ENCODE measurements at regions not wholly inside any gene's neighbourhood (a gene's known extent, or its start where the extent isn't known, plus 50 kb on each side); places are given as distances from the start of the nearest gene placed in this dataset.

- Histone ChIP-seq H3K27ac (no peak overlapping the region), H3K4me3 (no peak overlapping the region), H3K4me1 (replicated peaks in 1 of 2) (peaks cover 0 to 4% of the 10 kb centered on the region in 2 donors)
- in situ Hi-C loops (cut with MboI; ENCODE audit: low pct_unique_long_range_greater_than_20kb in 2 of 9, low sequenced_read_pairs in 9 of 9, unreplicated experiment in 9 of 9) = no loop called here
- no peak for ATAC-seq (replicated peaks in 6 of 8)
- WGBS, 10 experiments = 89 to 100% (median 100%) methylated on average over 1 of the region's 1 CpG; no CpG with 5 or more reads in 6 of the 10 experiments
Measured at GRCh38 chr14:71286126-71286525, 378.9 kb downstream of the PCNX1 start.

GRCh38 chr14:71287567-71287966 is 380.3 kb downstream of the PCNX1 start:
- H3K4me3 ChIP-seq = no peak overlapping the region
- no peak overlapping the region for H3K27ac ChIP-seq
- peaks cover 0 to 4% of the 10 kb centered on the region in 2 donors for H3K4me1 ChIP-seq (replicated peaks in 1 of 2)
- in situ Hi-C loops (cut with MboI; ENCODE audit: low pct_unique_long_range_greater_than_20kb in 2 of 9, low sequenced_read_pairs in 9 of 9, unreplicated experiment in 9 of 9) = no loop called here
- WGBS, 10 experiments = 77 to 100% (median 80%) methylated on average over 2 of the region's 2 CpGs; no CpG with 5 or more reads in 3 of the 10 experiments
- ATAC-seq (replicated peaks in 6 of 8) = no peak

GRCh38 chr14:71289536-71289935 is 382.3 kb downstream of the PCNX1 start:
- WGBS, 10 experiments = 80 to 100% (median 92%) methylated on average over 1 to 4 of the region's 4 CpGs; no CpG with 5 or more reads in 1 of the 10 experiments
- no peak overlapping the region for H3K27ac ChIP-seq
- ATAC-seq (replicated peaks in 6 of 8) = no peak
- no peak overlapping the region for H3K4me3 ChIP-seq
- H3K4me1 ChIP-seq (replicated peaks in 1 of 2) = peaks cover 0 to 4% of the 10 kb centered on the region in 2 donors
- in situ Hi-C loops (cut with MboI; ENCODE audit: low pct_unique_long_range_greater_than_20kb in 2 of 9, low sequenced_read_pairs in 9 of 9, unreplicated experiment in 9 of 9) = no loop called here

GRCh38 chr14:71290301-71290700 is 383.0 kb downstream of the PCNX1 start:
- WGBS, 10 experiments = 33 to 83% (median 68%) methylated on average over 1 to 6 of the region's 6 CpGs
- H3K4me3 ChIP-seq = no peak overlapping the region
- in situ Hi-C loops (cut with MboI; ENCODE audit: low pct_unique_long_range_greater_than_20kb in 2 of 9, low sequenced_read_pairs in 9 of 9, unreplicated experiment in 9 of 9) = no loop called here
- peaks cover 0 to 4% of the 10 kb centered on the region in 2 donors for H3K4me1 ChIP-seq (replicated peaks in 1 of 2)
- H3K27ac ChIP-seq = no peak overlapping the region
- peak in 5 of 8 experiments; percentile 31 to 66 (median 51) for ATAC-seq (replicated peaks in 6 of 8)

GRCh38 chr14:71290960-71291466 is 383.8 kb downstream of the PCNX1 start:
- H3K27ac ChIP-seq = no peak overlapping the region
- in situ Hi-C loops (cut with MboI; ENCODE audit: low pct_unique_long_range_greater_than_20kb in 2 of 9, low sequenced_read_pairs in 9 of 9, unreplicated experiment in 9 of 9) = no loop called here
- H3K4me1 ChIP-seq (replicated peaks in 1 of 2) = peaks cover 0 to 4% of the 10 kb centered on the region in 2 donors
- no peak overlapping the region for H3K4me3 ChIP-seq
- WGBS, 10 experiments = 10 to 67% (median 53%) methylated on average over 1 to 4 of the region's 4 CpGs; no CpG with 5 or more reads in 2 of the 10 experiments
- peak in 7 of 8 experiments; percentile 33 to 97 (median 67) for ATAC-seq (replicated peaks in 6 of 8)

DNA sequence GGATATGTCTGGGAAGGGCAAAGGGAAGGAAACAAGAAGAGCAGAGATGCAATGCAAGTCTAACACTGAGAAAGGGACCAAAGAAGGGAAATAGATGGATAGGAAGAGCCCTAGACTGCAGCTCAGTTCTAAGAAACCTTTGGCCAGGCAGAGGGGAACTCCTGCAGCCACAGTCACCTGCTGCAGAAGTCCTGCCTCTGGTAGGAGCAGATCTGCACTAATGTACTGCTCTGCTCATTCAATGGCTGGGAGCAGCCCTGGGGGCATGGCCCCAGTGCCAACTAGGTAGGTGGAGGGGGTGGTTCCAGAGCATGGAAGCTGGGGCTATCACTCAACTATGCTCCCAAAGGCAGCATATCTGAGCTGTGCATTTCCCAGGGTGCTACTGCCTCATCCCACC is 388.9 kb downstream of the PCNX1 start:
- no peak for ATAC-seq (replicated peaks in 6 of 8)
- no peaks in the 10 kb centered on the region for H3K4me1 ChIP-seq (replicated peaks in 1 of 2)
- in situ Hi-C loops (cut with MboI; ENCODE audit: low pct_unique_long_range_greater_than_20kb in 2 of 9, low sequenced_read_pairs in 9 of 9, unreplicated experiment in 9 of 9) = no loop called here
- no peak overlapping the region for H3K4me3 ChIP-seq
- no peak overlapping the region for H3K27ac ChIP-seq

- H3K4me1 ChIP-seq (replicated peaks in 1 of 2) = peaks cover 6 to 8% of the 10 kb centered on the region in 2 donors
- in situ Hi-C loops (cut with MboI; ENCODE audit: low pct_unique_long_range_greater_than_20kb in 2 of 9, low sequenced_read_pairs in 9 of 9, unreplicated experiment in 9 of 9) = loop anchor here in 2 of 9 experiments (25.0 kb wide), 2 partner anchors 138 to 163 kb away; no protein-coding TSS in a partner anchor
- no peak overlapping the region for H3K27ac ChIP-seq
- 34 to 100% (median 93%) methylated on average over 2 to 5 of the region's 5 CpGs for WGBS, 10 experiments
- ATAC-seq (replicated peaks in 6 of 8) = peak in 1 of 8 experiments; percentile 67
- H3K4me3 ChIP-seq = no peak overlapping the region
Measured at GRCh38 chr14:71300566-71301330, 393.5 kb downstream of the PCNX1 start.

DNA sequence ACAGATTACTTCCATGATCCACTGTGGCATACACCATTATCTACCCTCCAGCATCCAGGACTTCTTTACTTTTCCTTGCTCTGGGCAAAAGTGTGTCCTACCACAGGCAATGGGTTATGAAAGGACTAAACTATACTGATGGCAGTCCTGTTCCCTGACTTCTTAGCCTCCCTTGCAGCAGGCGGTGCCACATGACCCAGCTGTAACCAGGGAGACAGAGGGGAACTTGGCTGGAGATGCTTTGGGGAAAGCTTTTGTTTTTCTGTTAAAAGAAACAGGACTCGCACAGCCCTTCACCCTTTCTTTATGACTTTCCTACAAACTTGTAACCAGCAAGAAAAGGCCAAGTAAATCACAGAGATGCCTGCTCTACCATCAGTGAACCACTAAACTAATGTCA is 394.4 kb downstream of the PCNX1 start:
- no peak overlapping the region for H3K27ac ChIP-seq
- in situ Hi-C loops (cut with MboI; ENCODE audit: low pct_unique_long_range_greater_than_20kb in 2 of 9, low sequenced_read_pairs in 9 of 9, unreplicated experiment in 9 of 9) = loop anchor here in 2 of 9 experiments (25.0 kb wide), 2 partner anchors 139 to 164 kb away; no protein-coding TSS in a partner anchor
- ATAC-seq (replicated peaks in 6 of 8) = peak in 5 of 8 experiments; percentile 72 to 97 (median 85)
- no peak overlapping the region for H3K4me3 ChIP-seq
- WGBS, 10 experiments = 0 to 100% (median 37%) methylated on average over 1 to 2 of the region's 2 CpGs; no CpG with 5 or more reads in 2 of the 10 experiments
- peaks cover 6 to 8% of the 10 kb centered on the region in 2 donors for H3K4me1 ChIP-seq (replicated peaks in 1 of 2)

DNA sequence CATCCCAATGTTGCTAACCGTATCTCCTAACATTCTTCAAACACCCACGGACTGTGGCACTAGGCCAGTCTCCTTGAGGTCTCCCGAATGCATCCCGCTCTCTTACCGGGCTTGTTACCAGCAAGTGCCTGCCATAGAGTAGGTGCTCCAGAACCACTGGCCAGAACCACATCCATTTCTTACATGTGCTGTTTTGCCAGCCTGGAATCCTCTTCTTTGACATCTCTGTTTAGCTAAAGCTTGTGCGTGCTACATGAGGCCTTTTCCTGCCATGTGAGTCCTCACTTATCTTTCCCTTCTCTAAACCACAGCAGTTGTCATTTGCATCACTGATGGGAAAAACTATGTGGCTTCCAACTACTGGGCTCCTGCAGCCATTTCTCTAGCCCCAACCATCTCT is 397.4 kb downstream of the PCNX1 start:
- Histone ChIP-seq H3K4me3 (no peak overlapping the region), H3K27ac (no peak overlapping the region), H3K4me1 (replicated peaks in 1 of 2) (peaks cover 6 to 8% of the 10 kb centered on the region in 2 donors)
- 33 to 100% (median 84%) methylated on average over 1 to 6 of the region's 6 CpGs; no CpG with 5 or more reads in 2 of the 10 experiments for WGBS, 10 experiments
- in situ Hi-C loops (cut with MboI; ENCODE audit: low pct_unique_long_range_greater_than_20kb in 2 of 9, low sequenced_read_pairs in 9 of 9, unreplicated experiment in 9 of 9) = loop anchor here in 2 of 9 experiments (25.0 kb wide), 2 partner anchors 142 to 167 kb away; no protein-coding TSS in a partner anchor
- no peak for ATAC-seq (replicated peaks in 6 of 8)

DNA sequence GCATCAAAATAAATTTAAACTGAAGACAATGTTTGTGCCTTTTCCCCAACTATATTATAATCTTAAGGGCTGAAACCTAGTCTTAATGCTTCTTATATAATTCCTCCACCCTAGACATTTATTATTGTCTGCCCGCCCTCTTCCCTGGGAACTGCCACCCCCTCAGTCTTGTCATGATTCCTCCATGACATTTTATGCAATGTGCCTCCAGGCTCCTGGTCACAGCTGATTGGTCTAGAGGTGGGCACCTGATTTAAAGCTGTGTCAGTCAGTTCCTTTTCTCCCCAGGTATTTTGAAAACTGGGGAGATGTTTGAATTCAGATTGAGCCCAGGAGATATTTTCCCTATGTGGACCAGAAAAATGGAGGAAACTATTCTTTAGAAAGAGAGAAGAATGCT is 401.4 kb downstream of the PCNX1 start:
- H3K27ac ChIP-seq = no peak overlapping the region
- H3K4me3 ChIP-seq = no peak overlapping the region
- in situ Hi-C loops (cut with MboI; ENCODE audit: low pct_unique_long_range_greater_than_20kb in 2 of 9, low sequenced_read_pairs in 9 of 9, unreplicated experiment in 9 of 9) = loop anchor here in 2 of 9 experiments (25.0 kb wide), 2 partner anchors 146 to 171 kb away; no protein-coding TSS in a partner anchor
- H3K4me1 ChIP-seq (replicated peaks in 1 of 2) = no peaks in the 10 kb centered on the region
- no peak for ATAC-seq (replicated peaks in 6 of 8)
- WGBS, 10 experiments = 33 to 100% (median 88%) methylated on average over 1 of the region's 1 CpG; no CpG with 5 or more reads in 4 of the 10 experiments

DNA sequence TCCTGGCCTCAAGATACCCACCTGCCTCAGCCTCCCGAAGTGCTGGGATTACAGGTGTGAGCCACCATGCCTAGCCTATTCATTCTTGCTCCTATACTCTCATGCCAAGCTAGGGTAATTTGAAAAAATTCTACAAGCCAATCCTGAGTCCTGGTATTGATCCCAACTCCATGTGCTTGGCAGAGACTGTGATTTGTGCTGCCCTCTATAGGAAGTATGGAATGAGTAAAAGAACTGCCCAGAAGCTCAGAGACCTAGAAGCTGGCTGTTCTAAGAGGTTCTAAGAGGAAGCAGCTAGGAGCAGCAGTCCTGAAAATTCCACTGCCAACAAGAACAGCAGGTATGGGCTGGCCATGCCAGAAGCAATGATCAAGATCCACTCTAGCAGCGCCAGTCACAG is 402.5 kb downstream of the PCNX1 start:
- H3K27ac ChIP-seq = no peak overlapping the region
- no peak overlapping the region for H3K4me3 ChIP-seq
- 73 to 100% (median 98%) methylated on average over 1 to 2 of the region's 2 CpGs; no CpG with 5 or more reads in 4 of the 10 experiments for WGBS, 10 experiments
- H3K4me1 ChIP-seq (replicated peaks in 1 of 2) = no peaks in the 10 kb centered on the region
- ATAC-seq (replicated peaks in 6 of 8) = peak in 1 of 8 experiments; percentile 19
- in situ Hi-C loops (cut with MboI; ENCODE audit: low pct_unique_long_range_greater_than_20kb in 2 of 9, low sequenced_read_pairs in 9 of 9, unreplicated experiment in 9 of 9) = loop anchor here in 2 of 9 experiments (25.0 kb wide), 2 partner anchors 147 to 172 kb away; no protein-coding TSS in a partner anchor

- Histone ChIP-seq H3K4me3 (no peak overlapping the region), H3K4me1 (replicated peaks in 1 of 2) (no peaks in the 10 kb centered on the region), H3K27ac (no peak overlapping the region)
- WGBS, 10 experiments = 42 to 100% (median 84%) methylated on average over 1 to 8 of the region's 10 CpGs; no CpG with 5 or more reads in 1 of the 10 experiments
- in situ Hi-C loops (cut with MboI; ENCODE audit: low pct_unique_long_range_greater_than_20kb in 2 of 9, low sequenced_read_pairs in 9 of 9, unreplicated experiment in 9 of 9) = loop anchor here in 2 of 9 experiments (25.0 kb wide), 2 partner anchors 149 to 174 kb away; no protein-coding TSS in a partner anchor
- no peak for ATAC-seq (replicated peaks in 6 of 8)
Measured at GRCh38 chr14:71311061-71311460, 403.8 kb downstream of the PCNX1 start.

DNA sequence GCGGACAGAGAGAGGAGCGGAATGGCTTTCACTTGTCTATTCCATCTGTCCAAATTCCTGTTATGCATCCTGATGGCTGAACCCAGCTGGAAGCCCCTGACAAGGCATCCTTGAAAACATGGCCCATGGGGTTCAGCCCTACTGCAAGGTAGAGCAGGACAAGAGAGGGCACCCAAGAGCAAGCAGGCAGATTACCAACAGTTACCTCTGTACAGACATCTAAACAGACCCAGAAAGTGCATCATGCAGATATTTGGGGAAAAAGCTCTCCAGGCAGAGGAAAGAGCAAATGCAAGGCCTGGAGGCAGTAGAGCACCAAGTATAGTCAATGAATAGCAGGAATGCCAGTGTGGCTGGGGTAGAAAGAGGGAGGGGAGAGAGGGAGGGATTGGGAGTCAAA is 407.5 kb downstream of the PCNX1 start:
- Histone ChIP-seq H3K4me3 (no peak overlapping the region), H3K4me1 (replicated peaks in 1 of 2) (no peaks in the 10 kb centered on the region), H3K27ac (no peak overlapping the region)
- WGBS, 10 experiments = 100% methylated on average over 2 of the region's 2 CpGs; no CpG with 5 or more reads in 7 of the 10 experiments
- in situ Hi-C loops (cut with MboI; ENCODE audit: low pct_unique_long_range_greater_than_20kb in 2 of 9, low sequenced_read_pairs in 9 of 9, unreplicated experiment in 9 of 9) = loop anchor here in 2 of 9 experiments (25.0 kb wide), 2 partner anchors 152 to 177 kb away; no protein-coding TSS in a partner anchor
- ATAC-seq (replicated peaks in 6 of 8) = no peak

All from motor neuron (in vitro differentiated cells).